SU-DHL-6 (cell line): ENCODE measurements at regions not wholly inside any gene's neighbourhood (a gene's known extent, or its start where the extent isn't known, plus 50 kb on each side); places are given as distances from the start of the nearest gene placed in this dataset.

Experiments
- CTCF ChIP-seq: fragments of 200-600 bp; sonication (generic); IDR thresholded peaks from one replicate; pipeline ENCODE4 v1.5.1; 2017; ENCODE audit warnings: antibody characterized with exemption, mild to moderate bottlenecking, low read length, moderate library complexity; ENCODE audit not compliant: insufficient read depth, poor library complexity, severe bottlenecking
- EZH2phosphoT487 ChIP-seq: fragments of 200-600 bp; sonication (generic), shearing (Covaris generic); conservative IDR thresholded peaks from 2 replicates; pipeline ENCODE4 v1.6.1; 2018; ENCODE audit warnings: mild to moderate bottlenecking, antibody characterized with exemption, low read length, moderate library complexity, mixed read lengths

GRCh38 chr6:112947507-112947906 is 600.4 kb downstream of the RFPL4B start:
- TF ChIP-seq CTCF = no peak
- TF ChIP-seq EZH2phosphoT487 = no peak
